ENCODE measurements at regions not wholly inside any gene's neighbourhood (a gene's known extent, or its start where the extent isn't known, plus 50 kb on each side); places are given as distances from the start of the nearest gene placed in this dataset.

GRCh38 chr20:40768105-40768504, 79.1 kb upstream of the MAFB start:
- in situ Hi-C loops (cut with MboI; ENCODE audit: low pct_unique_long_range_greater_than_20kb, low sequenced_read_pairs), result no loop called here
- DNase-seq, result no peak

DNA sequence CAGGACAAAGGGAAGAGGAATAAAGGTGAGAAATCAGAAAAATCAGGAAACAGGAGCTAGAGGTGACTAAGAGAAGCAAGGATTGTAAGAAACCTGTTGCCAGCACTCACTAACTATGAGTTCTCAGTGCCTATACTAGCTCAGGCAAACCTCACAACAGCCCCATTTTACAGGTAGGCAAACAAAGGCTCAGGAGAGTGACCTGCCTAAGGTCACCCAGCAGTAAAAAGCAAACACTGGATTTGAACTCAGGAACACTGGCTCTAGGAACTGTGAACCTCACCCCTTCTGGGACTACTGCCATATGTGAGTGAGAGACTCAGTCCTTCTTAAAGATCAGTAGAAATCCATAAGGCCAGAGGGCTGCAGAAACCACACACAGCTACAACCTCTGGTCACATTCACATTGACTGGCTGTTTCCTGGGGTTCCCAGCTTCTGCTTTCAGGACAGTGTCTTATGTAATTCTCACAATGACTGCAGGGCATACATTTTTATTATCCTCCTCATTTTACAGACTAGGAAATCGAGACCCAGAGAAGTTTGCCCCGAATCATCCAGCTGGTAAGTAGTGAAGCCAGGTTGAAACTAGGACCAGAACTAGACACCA, 80.7 kb upstream of the MAFB start:
- DNase-seq, result no peak
- in situ Hi-C loops (cut with MboI; ENCODE audit: low pct_unique_long_range_greater_than_20kb, low sequenced_read_pairs), result no loop called here

- DNase-seq, result no peak
- in situ Hi-C loops (cut with MboI; ENCODE audit: low pct_unique_long_range_greater_than_20kb, low sequenced_read_pairs), result no loop called here
Measured at GRCh38 chr20:40770564-40771307, 81.7 kb upstream of the MAFB start.

DNA sequence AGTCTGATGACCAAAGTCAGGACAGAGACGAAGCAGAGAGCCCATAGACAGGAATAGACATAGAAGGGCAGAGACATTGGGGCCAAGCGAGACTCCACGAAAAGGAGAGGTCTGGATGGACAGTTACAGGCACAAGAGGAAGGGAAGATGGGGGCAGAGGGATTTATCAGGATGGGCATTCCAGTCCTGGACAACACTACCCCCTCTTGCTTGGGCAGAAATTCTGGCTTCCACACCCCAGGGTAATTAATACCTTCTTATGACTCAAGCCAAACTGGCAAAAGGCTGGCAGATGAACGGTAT, 82.2 kb upstream of the MAFB start:
- in situ Hi-C loops (cut with MboI; ENCODE audit: low pct_unique_long_range_greater_than_20kb, low sequenced_read_pairs), result no loop called here
- DNase-seq, result no peak

DNA sequence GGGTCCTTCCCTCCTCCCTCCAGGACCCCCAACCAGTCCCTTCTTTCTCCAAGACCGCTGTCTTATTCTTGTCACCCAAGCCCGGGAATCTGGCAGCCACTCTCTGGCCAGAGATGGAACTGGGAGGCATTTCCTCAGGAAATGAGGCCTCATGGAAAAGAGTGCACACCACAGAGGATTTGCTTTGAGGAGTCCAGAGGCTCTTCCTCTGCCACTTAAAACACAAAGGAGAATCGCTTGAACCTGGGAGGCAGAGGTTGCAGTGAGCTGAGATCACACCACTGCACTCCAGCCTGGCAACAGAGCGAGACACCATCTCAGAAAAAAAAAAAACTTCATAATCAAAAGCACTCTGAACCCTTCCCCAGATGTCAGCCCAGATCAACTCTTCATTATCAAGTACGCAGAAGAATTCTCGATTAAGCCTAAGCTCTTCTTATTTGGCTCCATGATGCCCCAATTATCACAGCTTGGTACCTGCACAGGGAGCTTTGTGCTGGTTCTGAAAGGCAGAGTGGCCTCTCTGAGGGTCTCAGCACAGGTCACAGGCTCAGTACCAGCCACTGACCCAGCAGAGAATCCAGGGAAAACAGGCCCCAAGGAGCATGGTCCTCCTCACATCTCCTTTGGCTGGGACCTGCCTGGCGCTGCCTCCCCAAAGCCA, 82.9 kb upstream of the MAFB start:
- DNase-seq, result no peak
- in situ Hi-C loops (cut with MboI; ENCODE audit: low pct_unique_long_range_greater_than_20kb, low sequenced_read_pairs), result no loop called here

DNA sequence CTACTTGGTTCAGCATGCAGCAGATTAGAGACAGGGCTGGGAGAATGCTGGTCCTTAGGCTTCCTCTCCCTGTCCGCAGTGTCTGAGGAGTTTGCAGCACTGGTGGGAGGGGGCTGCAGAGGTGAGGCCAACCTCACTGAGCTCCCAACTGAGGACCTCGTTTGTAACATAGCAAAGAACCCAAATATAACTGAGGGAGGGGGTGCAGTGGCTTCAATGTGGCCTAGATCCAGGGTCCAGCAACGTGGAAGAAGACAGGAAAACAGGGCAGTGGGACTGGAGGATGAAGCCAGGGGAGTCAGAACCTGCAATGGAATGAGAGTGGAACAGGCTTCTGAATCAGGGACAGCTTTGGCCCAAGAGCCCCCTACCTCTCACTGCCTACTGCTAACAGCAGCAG, 84.3 kb upstream of the MAFB start:
- no peak for DNase-seq
- in situ Hi-C loops (cut with MboI; ENCODE audit: low pct_unique_long_range_greater_than_20kb, low sequenced_read_pairs), result no loop called here

DNA sequence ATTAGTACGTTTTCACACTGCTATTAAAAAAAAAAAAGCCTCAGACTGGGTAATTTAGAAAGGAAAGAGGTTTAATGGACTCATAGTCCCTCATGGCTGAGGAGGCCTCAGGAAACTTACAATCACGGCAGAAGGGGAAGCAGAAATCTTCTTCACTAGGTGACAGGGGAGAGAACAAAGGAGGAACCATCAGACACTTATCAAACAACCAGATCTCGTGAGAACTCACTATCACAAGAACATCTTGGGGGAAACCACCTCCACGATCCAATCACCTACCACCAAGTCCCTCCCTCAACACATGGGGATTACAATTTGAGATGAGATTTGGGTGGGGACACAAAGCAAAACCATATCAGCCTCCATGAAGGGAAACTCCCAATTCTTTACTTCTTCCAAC, 85.2 kb upstream of the MAFB start:
- DNase-seq, result no peak
- in situ Hi-C loops (cut with MboI; ENCODE audit: low pct_unique_long_range_greater_than_20kb, low sequenced_read_pairs), result no loop called here

DNA sequence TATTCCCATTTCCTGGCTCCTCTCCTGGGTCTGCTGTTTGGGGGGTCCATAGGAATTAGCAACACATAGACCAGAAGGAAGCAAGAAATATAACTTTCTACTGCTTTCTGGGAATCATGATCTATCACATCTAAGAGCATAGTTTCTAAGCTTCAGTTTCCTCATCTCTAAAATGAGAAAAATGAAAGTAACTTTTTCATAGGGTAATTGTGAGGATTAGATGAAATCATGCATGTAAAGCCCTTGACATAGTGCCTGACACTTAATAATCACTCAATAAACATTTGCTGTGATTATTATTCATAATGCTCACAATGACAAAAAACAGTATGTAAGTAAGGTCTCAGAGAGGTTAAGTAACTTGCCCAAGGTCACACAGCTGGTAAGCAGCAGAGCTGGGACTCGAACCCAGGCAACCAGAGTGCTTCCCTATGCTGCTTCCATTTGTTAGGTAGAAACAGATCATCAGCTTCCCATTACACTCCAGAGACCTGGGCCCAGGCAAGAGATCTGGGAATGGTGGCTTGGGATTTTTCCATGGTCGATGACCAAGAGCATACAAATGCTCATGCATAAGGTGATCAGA, 86.6 kb upstream of the MAFB start:
- no peak for DNase-seq
- in situ Hi-C loops (cut with MboI; ENCODE audit: low pct_unique_long_range_greater_than_20kb, low sequenced_read_pairs), result no loop called here

- in situ Hi-C loops (cut with MboI; ENCODE audit: low pct_unique_long_range_greater_than_20kb, low sequenced_read_pairs), result no loop called here
- DNase-seq, result no peak
Measured at GRCh38 chr20:40776466-40777457, 87.7 kb upstream of the MAFB start.

DNA sequence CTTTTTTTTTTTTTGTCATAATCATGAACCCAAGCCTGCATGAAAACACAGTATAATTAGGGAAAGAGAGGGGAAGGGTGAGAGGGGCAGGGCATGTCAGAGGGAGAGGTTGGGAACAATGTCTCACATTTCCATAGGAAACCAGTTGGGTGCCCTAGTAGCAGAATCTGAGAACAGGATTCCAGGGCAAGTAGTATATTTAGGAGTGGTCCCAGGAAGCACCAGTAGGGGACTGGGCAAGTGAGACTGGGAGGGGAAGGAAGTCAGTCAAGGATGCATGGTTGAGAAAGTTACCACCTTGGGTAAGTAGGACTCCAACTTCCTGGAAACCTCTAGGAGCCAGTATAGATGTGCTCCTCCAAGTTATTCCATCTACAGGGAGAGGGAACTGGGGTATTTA, 88.6 kb upstream of the MAFB start:
- in situ Hi-C loops (cut with MboI; ENCODE audit: low pct_unique_long_range_greater_than_20kb, low sequenced_read_pairs), result no loop called here
- no peak for DNase-seq

DNA sequence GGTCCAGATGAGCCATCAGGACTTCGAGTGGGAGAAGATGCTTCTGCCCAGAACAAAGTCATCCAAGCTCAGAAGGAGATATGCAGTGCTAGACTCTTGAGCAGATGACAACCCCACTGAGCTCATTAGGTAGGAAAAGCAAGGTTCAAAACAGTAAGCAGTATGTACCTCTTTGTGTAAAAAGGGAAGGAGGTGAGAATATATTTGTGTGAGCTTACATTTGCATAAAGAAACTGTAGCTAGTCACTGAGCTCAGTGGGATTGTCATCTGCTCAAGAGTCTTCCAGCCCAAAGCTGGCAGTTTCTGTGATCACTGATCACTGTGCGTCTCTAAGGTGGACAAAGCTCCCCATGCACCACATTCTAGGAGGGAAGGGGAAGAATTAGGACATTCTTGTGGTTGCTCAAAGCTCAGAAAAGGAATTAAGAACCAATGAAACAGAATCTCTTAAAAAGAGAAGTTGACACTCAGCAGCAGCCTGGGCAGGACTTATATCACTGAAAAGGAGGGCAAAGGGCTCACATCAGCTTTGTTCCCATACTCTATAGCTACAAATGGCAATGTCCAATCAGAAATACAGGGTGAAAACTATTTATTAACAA, 90.0 kb upstream of the MAFB start:
- in situ Hi-C loops (cut with MboI; ENCODE audit: low pct_unique_long_range_greater_than_20kb, low sequenced_read_pairs), result no loop called here
- no peak for DNase-seq

GRCh38 chr20:40781327-40782042, 92.4 kb upstream of the MAFB start:
- DNase-seq, result no peak
- in situ Hi-C loops (cut with MboI; ENCODE audit: low pct_unique_long_range_greater_than_20kb, low sequenced_read_pairs), result no loop called here

DNA sequence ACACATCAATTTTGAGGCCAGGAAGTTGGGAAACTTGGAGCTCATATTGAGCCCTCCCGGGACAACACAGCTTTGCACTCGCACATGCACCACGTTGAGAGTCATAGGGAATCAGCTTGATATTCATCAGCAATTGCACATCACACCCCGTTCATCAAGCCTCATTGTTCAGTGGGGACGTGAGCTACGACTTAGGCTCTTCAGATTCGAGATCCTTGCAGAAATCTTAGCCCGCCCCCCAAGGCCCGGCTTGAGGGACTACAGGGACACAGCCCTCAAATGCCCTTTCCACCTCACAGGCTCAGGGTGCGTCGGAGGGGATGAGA, 93.0 kb upstream of the MAFB start:
- in situ Hi-C loops (cut with MboI; ENCODE audit: low pct_unique_long_range_greater_than_20kb, low sequenced_read_pairs), result no loop called here
- DNase-seq, result no peak

- in situ Hi-C loops (cut with MboI; ENCODE audit: low pct_unique_long_range_greater_than_20kb, low sequenced_read_pairs), result no loop called here
- DNase-seq, result no peak
Measured at GRCh38 chr20:40785346-40785745, 96.3 kb upstream of the MAFB start.

DNA sequence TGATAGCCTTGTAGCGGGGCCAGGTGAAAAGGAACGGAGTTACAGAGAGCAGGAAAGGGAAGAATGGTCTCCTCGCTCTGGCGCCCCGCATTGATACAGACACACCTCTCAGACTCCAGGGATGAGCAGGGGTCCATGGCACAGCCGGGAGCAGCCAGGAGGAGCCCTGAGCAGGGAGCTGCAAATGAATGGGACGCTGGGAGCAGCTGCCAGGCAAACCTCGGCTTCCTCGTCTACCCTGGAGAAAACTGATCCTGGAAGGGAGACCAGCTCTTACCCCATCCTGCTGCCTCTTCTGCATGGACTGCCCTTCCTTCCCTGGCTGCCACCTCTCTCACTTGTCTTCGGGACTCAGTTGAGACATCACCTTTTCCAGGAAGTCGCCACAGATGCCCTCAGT, 97.3 kb upstream of the MAFB start:
- in situ Hi-C loops (cut with MboI; ENCODE audit: low pct_unique_long_range_greater_than_20kb, low sequenced_read_pairs), result no loop called here
- DNase-seq, result no peak

GRCh38 chr20:40787941-40788340, 98.9 kb upstream of the MAFB start:
- in situ Hi-C loops (cut with MboI; ENCODE audit: low pct_unique_long_range_greater_than_20kb, low sequenced_read_pairs), result no loop called here

DNA sequence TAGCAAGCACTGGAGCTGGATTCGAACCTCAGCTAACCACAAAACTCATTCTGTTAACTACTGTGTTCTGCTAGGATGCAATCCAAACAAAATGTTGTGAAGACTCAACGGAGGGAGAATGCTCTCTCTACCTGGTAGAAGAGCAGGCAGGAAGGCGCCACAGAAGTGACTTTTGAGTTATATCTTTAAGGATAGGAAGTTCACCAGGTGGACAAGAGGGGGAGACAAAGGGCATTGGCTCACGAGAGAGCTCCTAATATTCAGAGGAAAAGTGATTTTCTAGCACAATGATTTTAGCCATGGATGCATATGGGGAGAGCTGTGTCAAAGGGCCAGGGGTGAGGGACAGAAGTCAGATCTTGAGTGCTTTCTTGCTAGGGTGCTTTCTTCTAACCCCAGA, 108.4 kb upstream of the MAFB start:
- DNase-seq, result peak; percentile 7
- in situ Hi-C loops (cut with MboI; ENCODE audit: low pct_unique_long_range_greater_than_20kb, low sequenced_read_pairs), result no loop called here

More at GRCh38 chr20:40787941-40788340, 98.9 kb upstream of the MAFB start:
- no peak for DNase-seq

DNA sequence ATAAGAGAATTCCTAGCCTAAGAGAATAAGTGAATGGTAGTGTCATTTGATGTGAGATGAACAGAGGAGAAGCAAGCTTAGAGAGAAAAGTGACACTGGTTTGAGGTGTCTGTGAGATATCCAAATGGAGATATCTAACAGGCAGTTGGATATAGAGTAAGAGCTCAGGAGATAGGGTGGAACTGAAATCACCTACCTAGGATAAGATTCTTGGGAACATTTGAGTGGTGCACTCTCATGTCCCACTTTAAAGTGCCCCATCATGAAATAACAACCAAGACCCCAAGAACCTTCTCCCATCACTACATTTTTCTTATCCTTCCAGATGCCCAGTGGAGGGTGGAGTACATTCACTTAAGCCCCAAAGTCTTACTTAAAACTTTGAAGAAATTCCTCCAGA, 109.0 kb upstream of the MAFB start:
- DNase-seq, result no peak
- in situ Hi-C loops (cut with MboI; ENCODE audit: low pct_unique_long_range_greater_than_20kb, low sequenced_read_pairs), result no loop called here

- no peak for DNase-seq
- in situ Hi-C loops (cut with MboI; ENCODE audit: low pct_unique_long_range_greater_than_20kb, low sequenced_read_pairs), result no loop called here
Measured at GRCh38 chr20:40802886-40803285, 113.8 kb upstream of the MAFB start.

Data from KBM-7 (cell line).